ENCODE measurements at regions not wholly inside any gene's neighbourhood (a gene's known extent, or its start where the extent isn't known, plus 50 kb on each side); places are given as distances from the start of the nearest gene placed in this dataset.
"Not testable (repeated sequence)": the region's sequence is repeated elsewhere in the genome, so short reads cannot be mapped to it uniquely, and the experiment has no call there.

DNA sequence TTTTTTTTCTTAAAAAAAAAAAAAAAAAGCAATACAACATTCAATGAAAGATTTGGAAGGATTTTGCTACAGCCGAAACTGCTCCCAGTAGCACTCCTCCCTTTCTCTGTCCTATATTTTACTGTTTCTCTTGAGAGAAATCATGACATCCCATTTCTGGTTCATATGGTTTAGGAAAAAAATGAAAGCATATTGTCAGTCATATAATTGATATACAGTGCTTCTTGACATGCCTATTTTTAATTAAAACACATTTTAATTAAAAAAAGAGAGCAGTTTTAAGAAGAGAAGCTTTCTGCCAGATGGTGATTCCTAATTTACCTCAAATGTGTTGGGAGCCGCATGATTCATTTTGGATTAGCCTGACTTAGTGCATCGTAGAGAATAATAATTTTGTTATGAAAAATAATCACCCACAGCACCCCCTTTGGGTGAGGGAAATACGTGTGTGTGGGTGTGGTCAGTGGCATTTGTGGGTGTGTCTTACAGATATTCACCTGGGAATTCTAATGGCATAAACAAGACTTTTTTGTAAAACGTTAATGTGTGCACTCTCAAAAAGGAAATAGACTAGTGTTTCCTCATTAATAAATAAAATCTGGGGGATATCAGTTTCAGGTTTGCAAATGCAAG lies 544.5 kb downstream of the MFSD1 start:
- Histone ChIP-seq H3K27me3 (ENCODE audit: control insufficient read depth in 5 of 5, insufficient read depth in 4 of 5, low read length in 5 of 5) (no peaks in the 10 kb centered on the region), H3K27ac (ENCODE audit: low read depth, low read length) (no peak overlapping the region), H3K9me3 (ENCODE audit: control insufficient read depth in 5 of 5, low read length in 5 of 5) (no peaks in the 10 kb centered on the region), H3K36me3 (ENCODE audit: control insufficient read depth in 5 of 5, insufficient read depth in 5 of 5, low read length in 5 of 5) (no peaks in the 10 kb centered on the region), H3K9ac (ENCODE audit: low read length in 5 of 5) (no peak overlapping the region), H3K4me1 (ENCODE audit: control insufficient read depth in 5 of 5, insufficient read depth in 5 of 5, low read length in 5 of 5) (no peaks in the 10 kb centered on the region), H3K4me3 (ENCODE audit: low read depth in 1 of 5, low read length in 5 of 5) (no peak overlapping the region)

DNA sequence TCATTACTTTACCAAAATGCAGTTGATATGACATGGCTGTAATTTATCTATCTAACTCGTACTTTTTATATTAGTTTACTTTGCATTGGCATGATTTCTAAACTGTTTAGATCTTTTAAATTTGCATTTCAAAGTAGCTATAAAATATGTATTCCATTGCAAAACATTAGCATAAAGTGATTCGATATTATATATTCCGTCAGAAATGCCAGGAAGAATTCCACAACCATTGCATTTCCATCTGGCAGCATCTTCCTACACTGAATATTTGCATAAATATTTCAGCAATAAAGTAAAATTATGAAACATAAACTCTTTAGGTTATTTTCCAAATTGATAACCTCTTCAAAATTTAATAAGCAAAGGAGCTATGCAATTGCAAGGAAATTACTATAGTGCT lies 546.6 kb downstream of the MFSD1 start:
- Histone ChIP-seq H3K27me3 (ENCODE audit: control insufficient read depth in 5 of 5, insufficient read depth in 4 of 5, low read length in 5 of 5) (no peaks in the 10 kb centered on the region), H3K4me1 (ENCODE audit: control insufficient read depth in 5 of 5, insufficient read depth in 5 of 5, low read length in 5 of 5) (no peaks in the 10 kb centered on the region), H3K27ac (ENCODE audit: low read depth, low read length) (no peak overlapping the region), H3K9me3 (ENCODE audit: control insufficient read depth in 5 of 5, low read length in 5 of 5) (no peaks in the 10 kb centered on the region), H3K9ac (ENCODE audit: low read length in 5 of 5) (no peak overlapping the region), H3K4me3 (ENCODE audit: low read depth in 1 of 5, low read length in 5 of 5) (no peak overlapping the region), H3K36me3 (ENCODE audit: control insufficient read depth in 5 of 5, insufficient read depth in 5 of 5, low read length in 5 of 5) (no peaks in the 10 kb centered on the region)

DNA sequence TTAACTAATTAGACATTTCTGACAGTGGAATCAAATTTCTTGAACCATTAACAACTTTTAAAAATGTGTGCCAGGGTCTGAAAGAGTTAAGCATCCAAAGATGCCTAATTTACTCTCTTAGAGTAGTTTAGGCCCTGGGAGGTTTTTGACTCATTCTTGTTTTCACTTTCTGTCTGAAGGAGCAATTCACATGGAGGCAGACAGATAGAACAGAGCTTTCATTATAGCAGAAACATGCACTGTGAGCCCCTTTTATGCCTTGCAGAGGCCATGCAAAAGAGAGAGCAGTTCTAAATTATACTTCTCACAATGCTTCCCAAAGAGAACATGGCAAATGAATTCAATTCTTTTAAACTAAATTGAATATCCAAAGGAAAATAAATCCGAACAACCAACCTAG lies 554.8 kb downstream of the MFSD1 start:
- no peaks in the 10 kb centered on the region for H3K27me3 ChIP-seq (ENCODE audit: control insufficient read depth in 5 of 5, insufficient read depth in 4 of 5, low read length in 5 of 5)
- no peak overlapping the region for H3K27ac ChIP-seq (ENCODE audit: low read depth, low read length)
- H3K9me3 ChIP-seq (ENCODE audit: control insufficient read depth in 5 of 5, low read length in 5 of 5): no peaks in the 10 kb centered on the region
- no peaks in the 10 kb centered on the region for H3K4me1 ChIP-seq (ENCODE audit: control insufficient read depth in 5 of 5, insufficient read depth in 5 of 5, low read length in 5 of 5)
- H3K4me3 ChIP-seq (ENCODE audit: low read depth in 1 of 5, low read length in 5 of 5): no peak overlapping the region
- H3K9ac ChIP-seq (ENCODE audit: low read length in 5 of 5): no peak overlapping the region
- no peaks in the 10 kb centered on the region for H3K36me3 ChIP-seq (ENCODE audit: control insufficient read depth in 5 of 5, insufficient read depth in 5 of 5, low read length in 5 of 5)

DNA sequence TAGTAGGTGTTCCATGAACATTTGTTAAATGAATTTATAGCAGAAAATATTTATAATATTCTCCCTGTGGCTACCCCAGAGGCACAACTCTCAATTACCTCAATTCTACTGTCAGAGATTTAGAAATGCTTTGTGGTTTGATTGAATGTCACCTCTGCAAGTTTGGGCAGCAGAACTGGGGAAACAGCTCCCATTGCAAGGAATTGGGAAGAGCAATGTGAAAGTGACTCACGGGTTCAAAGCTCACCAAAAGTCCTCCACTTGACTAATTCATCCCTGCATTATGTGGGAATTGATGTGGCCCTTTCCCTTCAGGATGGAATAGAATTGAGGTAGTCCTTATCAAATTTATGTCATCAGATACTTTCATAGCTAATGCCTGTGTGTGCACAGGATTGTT lies 562.7 kb downstream of the MFSD1 start:
- no peak overlapping the region for H3K4me3 ChIP-seq (ENCODE audit: low read depth in 1 of 5, low read length in 5 of 5)
- no peaks in the 10 kb centered on the region for H3K9me3 ChIP-seq (ENCODE audit: control insufficient read depth in 5 of 5, low read length in 5 of 5)
- H3K27me3 ChIP-seq (ENCODE audit: control insufficient read depth in 5 of 5, insufficient read depth in 4 of 5, low read length in 5 of 5): no peaks in the 10 kb centered on the region
- H3K9ac ChIP-seq (ENCODE audit: low read length in 5 of 5): no peak overlapping the region
- H3K36me3 ChIP-seq (ENCODE audit: control insufficient read depth in 5 of 5, insufficient read depth in 5 of 5, low read length in 5 of 5): no peaks in the 10 kb centered on the region
- no peak overlapping the region for H3K27ac ChIP-seq (ENCODE audit: low read depth, low read length)
- no peaks in the 10 kb centered on the region for H3K4me1 ChIP-seq (ENCODE audit: control insufficient read depth in 5 of 5, insufficient read depth in 5 of 5, low read length in 5 of 5)

DNA sequence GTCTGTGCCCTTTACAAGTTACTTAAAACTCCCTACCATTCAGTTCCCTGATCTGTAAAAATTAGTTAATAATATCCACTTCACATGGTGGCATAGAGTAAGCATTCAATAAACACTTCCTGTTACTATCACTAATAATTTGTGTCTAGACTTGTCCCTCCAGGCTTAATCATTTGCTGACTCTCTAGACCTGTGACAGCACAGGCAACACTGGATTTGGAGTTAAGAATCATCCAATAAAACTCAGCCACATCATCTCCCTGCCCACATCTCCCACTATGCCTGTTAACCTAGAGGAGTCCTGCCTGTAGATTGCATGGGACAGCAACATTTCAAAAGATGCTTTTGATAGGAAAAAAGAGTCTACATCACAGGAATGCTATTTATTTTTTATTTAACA lies 564.6 kb downstream of the MFSD1 start:
- no peaks in the 10 kb centered on the region for H3K9me3 ChIP-seq (ENCODE audit: control insufficient read depth in 5 of 5, low read length in 5 of 5)
- H3K4me1 ChIP-seq (ENCODE audit: control insufficient read depth in 5 of 5, insufficient read depth in 5 of 5, low read length in 5 of 5): no peaks in the 10 kb centered on the region
- H3K27ac ChIP-seq (ENCODE audit: low read depth, low read length): no peak overlapping the region

DNA sequence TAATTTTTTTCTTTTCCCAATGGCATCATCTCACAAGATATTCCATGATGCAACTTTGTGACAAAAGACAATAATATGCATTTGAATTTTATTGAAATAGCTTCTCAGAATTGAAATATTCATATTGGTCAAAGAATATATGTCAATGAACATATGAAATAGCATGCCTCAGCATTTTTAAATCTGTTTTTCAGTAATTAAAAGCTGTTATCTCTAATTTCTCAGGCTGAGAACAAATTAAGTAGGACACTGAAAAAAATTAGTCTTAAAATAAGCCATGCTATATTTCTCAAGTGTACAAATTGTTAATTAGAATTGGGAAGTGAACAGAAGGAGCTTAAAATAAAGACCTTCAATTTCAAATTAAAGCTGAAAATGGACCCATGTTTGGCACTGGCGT lies 570.1 kb downstream of the MFSD1 start:
- H3K9ac ChIP-seq (ENCODE audit: low read length in 5 of 5): no peak overlapping the region
- H3K4me1 ChIP-seq (ENCODE audit: control insufficient read depth in 5 of 5, insufficient read depth in 5 of 5, low read length in 5 of 5): no peaks in the 10 kb centered on the region
- H3K27ac ChIP-seq (ENCODE audit: low read depth, low read length): no peak overlapping the region
- no peaks in the 10 kb centered on the region for H3K9me3 ChIP-seq (ENCODE audit: control insufficient read depth in 5 of 5, low read length in 5 of 5)
- H3K36me3 ChIP-seq (ENCODE audit: control insufficient read depth in 5 of 5, insufficient read depth in 5 of 5, low read length in 5 of 5): no peaks in the 10 kb centered on the region
- H3K27me3 ChIP-seq (ENCODE audit: control insufficient read depth in 5 of 5, insufficient read depth in 4 of 5, low read length in 5 of 5): no peaks in the 10 kb centered on the region
- no peak overlapping the region for H3K4me3 ChIP-seq (ENCODE audit: low read depth in 1 of 5, low read length in 5 of 5)

More for the DNA sequence above, 564.6 kb downstream of the MFSD1 start:
- no peaks in the 10 kb centered on the region for H3K27me3 ChIP-seq (ENCODE audit: control insufficient read depth in 5 of 5, insufficient read depth in 4 of 5, low read length in 5 of 5)
- no peak overlapping the region for H3K9ac ChIP-seq (ENCODE audit: low read length in 5 of 5)
- H3K4me3 ChIP-seq (ENCODE audit: low read depth in 1 of 5, low read length in 5 of 5): no peak overlapping the region
- no peaks in the 10 kb centered on the region for H3K36me3 ChIP-seq (ENCODE audit: control insufficient read depth in 5 of 5, insufficient read depth in 5 of 5, low read length in 5 of 5)

DNA sequence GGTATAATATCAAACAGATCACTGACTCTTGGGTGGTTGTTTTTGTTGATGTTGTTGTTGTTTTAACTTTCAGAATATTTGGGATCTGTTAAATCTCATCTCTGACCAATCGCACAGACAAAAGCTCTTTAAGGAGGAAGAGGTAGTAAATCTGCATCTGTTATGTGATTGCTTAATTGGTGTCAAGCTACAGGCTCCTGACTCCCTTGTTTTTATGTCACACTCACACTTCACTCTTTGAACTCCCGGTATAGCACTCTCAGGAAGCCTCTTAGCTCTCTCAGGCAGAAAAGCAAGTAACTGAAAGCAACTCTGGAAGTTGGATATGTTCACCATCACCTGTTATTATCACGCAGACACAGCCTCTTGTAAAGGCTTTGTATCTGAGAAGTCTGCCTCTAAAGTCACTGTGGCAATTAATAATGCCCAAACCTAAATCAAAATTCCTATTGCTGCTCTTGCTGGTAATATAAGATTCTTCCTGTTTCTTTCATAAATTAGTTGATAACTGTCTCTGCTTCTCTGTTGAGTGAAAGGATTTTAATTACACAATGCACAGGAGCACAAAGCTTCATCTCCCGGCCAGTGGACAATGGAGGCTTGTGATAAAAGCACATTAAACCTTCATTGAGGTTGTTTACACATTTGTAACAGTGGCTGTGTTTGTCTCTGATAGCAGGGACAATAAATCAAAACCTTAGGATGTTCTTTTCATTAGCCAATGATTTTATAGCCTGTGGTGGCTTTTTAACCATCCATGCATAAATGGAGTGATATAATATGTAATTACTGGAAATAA lies 576.7 kb downstream of the MFSD1 start:
- H3K4me3 ChIP-seq (ENCODE audit: low read depth in 1 of 5, low read length in 5 of 5): no peak overlapping the region
- H3K36me3 ChIP-seq (ENCODE audit: control insufficient read depth in 5 of 5, insufficient read depth in 5 of 5, low read length in 5 of 5): no peaks in the 10 kb centered on the region
- H3K9ac ChIP-seq (ENCODE audit: low read length in 5 of 5): no peak overlapping the region
- H3K27me3 ChIP-seq (ENCODE audit: control insufficient read depth in 5 of 5, insufficient read depth in 4 of 5, low read length in 5 of 5): no peaks in the 10 kb centered on the region
- no peaks in the 10 kb centered on the region for H3K9me3 ChIP-seq (ENCODE audit: control insufficient read depth in 5 of 5, low read length in 5 of 5)
- H3K4me1 ChIP-seq (ENCODE audit: control insufficient read depth in 5 of 5, insufficient read depth in 5 of 5, low read length in 5 of 5): no peaks in the 10 kb centered on the region
- H3K27ac ChIP-seq (ENCODE audit: low read depth, low read length): no peak overlapping the region

DNA sequence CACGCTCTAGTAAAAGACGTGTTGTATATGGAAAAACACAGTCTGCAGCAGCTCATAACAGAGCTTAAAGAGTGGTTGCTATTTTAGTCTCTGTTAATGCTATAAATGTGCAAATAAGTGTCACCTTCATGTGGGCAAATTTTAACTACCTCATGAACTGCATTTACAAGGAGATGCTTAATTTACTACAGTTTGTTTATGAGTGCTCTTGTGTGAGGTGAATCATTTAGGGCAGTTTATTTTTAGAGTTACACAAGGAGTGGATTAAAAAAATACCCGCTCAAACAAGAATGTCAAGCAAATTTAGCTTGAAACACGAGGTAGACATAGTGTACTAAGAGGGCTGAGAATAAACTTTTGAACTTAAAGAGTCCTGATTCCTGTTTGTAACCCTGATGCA lies 579.0 kb downstream of the MFSD1 start:
- no peaks in the 10 kb centered on the region for H3K27me3 ChIP-seq (ENCODE audit: control insufficient read depth in 5 of 5, insufficient read depth in 4 of 5, low read length in 5 of 5)
- H3K9ac ChIP-seq (ENCODE audit: low read length in 5 of 5): no peak overlapping the region
- H3K36me3 ChIP-seq (ENCODE audit: control insufficient read depth in 5 of 5, insufficient read depth in 5 of 5, low read length in 5 of 5): no peaks in the 10 kb centered on the region
- H3K9me3 ChIP-seq (ENCODE audit: control insufficient read depth in 5 of 5, low read length in 5 of 5): no peaks in the 10 kb centered on the region
- H3K27ac ChIP-seq (ENCODE audit: low read depth, low read length): no peak overlapping the region
- no peaks in the 10 kb centered on the region for H3K4me1 ChIP-seq (ENCODE audit: control insufficient read depth in 5 of 5, insufficient read depth in 5 of 5, low read length in 5 of 5)
- H3K4me3 ChIP-seq (ENCODE audit: low read depth in 1 of 5, low read length in 5 of 5): no peak overlapping the region

DNA sequence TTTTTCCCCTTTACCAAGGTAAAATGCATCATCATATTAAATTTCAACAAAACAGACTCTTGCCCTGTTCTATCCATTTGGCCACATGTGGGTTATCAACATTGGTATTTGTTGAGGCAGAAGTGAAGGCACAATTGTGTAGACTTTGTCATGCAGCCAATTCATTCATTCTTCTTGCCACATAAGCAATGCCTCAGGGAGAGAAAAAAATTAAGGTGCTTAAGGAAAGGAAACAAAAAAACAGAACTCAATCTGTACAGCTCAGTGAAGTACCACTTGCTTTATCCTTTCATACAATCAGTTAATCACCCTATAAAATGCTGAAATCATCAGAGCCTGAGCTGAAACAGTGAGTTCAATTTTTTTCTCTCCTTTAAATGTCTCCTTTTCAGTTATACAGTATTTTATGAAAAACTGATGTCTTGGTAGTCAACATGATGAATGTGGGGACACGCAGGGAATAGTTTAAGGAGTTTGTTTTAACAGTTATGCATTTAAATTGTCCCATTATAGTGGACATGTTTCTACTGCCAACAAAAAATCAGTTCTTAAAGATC lies 588.9 kb downstream of the MFSD1 start:
- no peak overlapping the region for H3K27ac ChIP-seq (ENCODE audit: low read depth, low read length)
- H3K9ac ChIP-seq (ENCODE audit: low read length in 5 of 5): no peak overlapping the region
- H3K4me3 ChIP-seq (ENCODE audit: low read depth in 1 of 5, low read length in 5 of 5): no peak overlapping the region
- H3K36me3 ChIP-seq (ENCODE audit: control insufficient read depth in 5 of 5, insufficient read depth in 5 of 5, low read length in 5 of 5): no peaks in the 10 kb centered on the region
- H3K4me1 ChIP-seq (ENCODE audit: control insufficient read depth in 5 of 5, insufficient read depth in 5 of 5, low read length in 5 of 5): no peaks in the 10 kb centered on the region
- no peaks in the 10 kb centered on the region for H3K9me3 ChIP-seq (ENCODE audit: control insufficient read depth in 5 of 5, low read length in 5 of 5)
- no peaks in the 10 kb centered on the region for H3K27me3 ChIP-seq (ENCODE audit: control insufficient read depth in 5 of 5, insufficient read depth in 4 of 5, low read length in 5 of 5)

DNA sequence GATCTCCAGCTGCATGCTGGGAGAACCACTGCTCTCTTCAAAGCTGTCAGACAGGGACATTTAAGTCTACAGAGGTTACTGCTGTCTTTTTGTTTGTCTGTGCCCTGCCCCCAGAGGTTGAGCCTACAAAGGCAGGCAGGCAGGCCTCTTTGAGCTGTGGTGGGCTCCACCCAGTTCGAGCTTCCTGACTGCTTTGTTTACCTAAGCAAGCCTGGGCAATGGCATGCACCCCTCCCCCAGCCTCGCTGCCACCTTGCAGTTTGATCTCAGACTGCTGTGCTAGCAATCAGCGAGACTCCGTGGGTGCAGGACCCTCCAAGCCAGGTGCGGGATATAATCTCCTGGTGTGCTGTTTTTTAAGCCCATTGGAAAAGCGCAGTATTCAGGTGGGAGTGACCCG lies 591.0 kb upstream of the IL12A start:
- H3K4me3 ChIP-seq (ENCODE audit: low read depth in 1 of 5, low read length in 5 of 5); H3K9me3 ChIP-seq (ENCODE audit: control insufficient read depth in 5 of 5, low read length in 5 of 5); H3K27me3 ChIP-seq (ENCODE audit: control insufficient read depth in 5 of 5, insufficient read depth in 4 of 5, low read length in 5 of 5); H3K9ac ChIP-seq (ENCODE audit: low read length in 5 of 5); H3K4me1 ChIP-seq (ENCODE audit: control insufficient read depth in 5 of 5, insufficient read depth in 5 of 5, low read length in 5 of 5); H3K36me3 ChIP-seq (ENCODE audit: control insufficient read depth in 5 of 5, insufficient read depth in 5 of 5, low read length in 5 of 5); H3K27ac ChIP-seq (ENCODE audit: low read depth, low read length): not testable (repeated sequence)
